ENCODE measurements at regions not wholly inside any gene's neighbourhood (a gene's known extent, or its start where the extent isn't known, plus 50 kb on each side); places are given as distances from the start of the nearest gene placed in this dataset.

GRCh38 chr13:22451327-22451741 is 729.4 kb upstream of the SGCG start:
- POLR2A ChIA-PET (ENCODE audit: partially characterized antibody), result no interaction called here
- DNase-seq (ENCODE audit: low read depth in 1 of 2, low spot score in 2 of 2), result no peak

More at GRCh38 chr13:22451327-22451741, 729.4 kb upstream of the SGCG start:
- H3K18ac ChIP-seq (ENCODE audit: extremely low read depth, low read length), result no peak overlapping the region
- H4K5ac ChIP-seq (ENCODE audit: insufficient read length, low read depth, low read length), result no peak overlapping the region
- peak overlapping the region; percentile 84 for H2AFZ ChIP-seq (ENCODE audit: low read length)
- H2BK120ac ChIP-seq (replicated peaks; ENCODE audit: low read depth, low read length), result no peak overlapping the region
- H3K14ac ChIP-seq (ENCODE audit: insufficient read length), result no peak overlapping the region
- peaks cover 6 to 15% (median 12%) of the 10 kb centered on the region in 4 experiments for H3K4me1 ChIP-seq (replicated peaks in 1 of 4; ENCODE audit: control insufficient read depth in 3 of 4, insufficient read depth in 4 of 4, low read length in 3 of 4)
- no peak overlapping the region for H2BK5ac ChIP-seq (ENCODE audit: low read depth, low read length)
- H2BK12ac ChIP-seq (ENCODE audit: low read depth, low read length), result no peak overlapping the region
- H3K36me3 ChIP-seq (ENCODE audit: control insufficient read depth in 2 of 4, insufficient read depth in 4 of 4, low read length in 3 of 4), result no peaks in the 10 kb centered on the region
- FAIRE-seq, result no peak
- H3K4me3 ChIP-seq (ENCODE audit: extremely low read depth in 1 of 4, insufficient read depth in 2 of 4, low read depth in 3 of 4, low read length in 4 of 4), result no peak overlapping the region
- no peak overlapping the region for H3K23ac ChIP-seq (ENCODE audit: insufficient read length)
- H3K79me1 ChIP-seq (ENCODE audit: low read depth, low read length), result no peaks in the 10 kb centered on the region
- H3K4me2 ChIP-seq (ENCODE audit: insufficient read depth in 1 of 2, low read depth in 2 of 2, low read length in 2 of 2), result no peak overlapping the region
- H4K91ac ChIP-seq (replicated peaks; ENCODE audit: insufficient read length, low read length), result no peak overlapping the region
- H3K9me3 ChIP-seq (ENCODE audit: insufficient read depth in 2 of 2, low read depth in 1 of 2, low read length in 1 of 2), result no peaks in the 10 kb centered on the region
- WGBS, 2 experiments (ENCODE audit: extremely low coverage in 1 of 2, insufficient coverage in 1 of 2, insufficient read length in 1 of 2, insufficient replicate concordance in 2 of 2, low coverage in 1 of 2, low lambda C conversion rate in 2 of 2, missing lambda C conversion rate in 1 of 2), result 69% methylated on average over 5 of the region's 5 CpGs; no CpG with 5 or more reads in 1 of the 2 experiments
- H3K23me2 ChIP-seq (ENCODE audit: low read depth, low read length), result no peaks in the 10 kb centered on the region
- no peak overlapping the region for H3K4ac ChIP-seq (replicated peaks; ENCODE audit: insufficient read length, low read depth, low read length)
- no peak overlapping the region for H3K56ac ChIP-seq (replicated peaks; ENCODE audit: insufficient read length, low read depth, low read length)
- no peak overlapping the region for H2BK15ac ChIP-seq (ENCODE audit: low read length)
- no peak overlapping the region for H3K9ac ChIP-seq (replicated peaks in 1 of 4; ENCODE audit: extremely low read depth in 1 of 4, low read depth in 3 of 4, low read length in 3 of 4)
- H3K27me3 ChIP-seq (replicated peaks in 1 of 4; ENCODE audit: control insufficient read depth in 3 of 4, extremely low read depth in 1 of 4, insufficient read depth in 3 of 4, low read length in 3 of 4), result no peaks in the 10 kb centered on the region
- no peak for TF ChIP-seq GABPA (IDR thresholded peaks at IDR 0.05; ENCODE audit: borderline replicate concordance, insufficient read depth, low read length)
- no peak for TF ChIP-seq YY1 (IDR thresholded peaks at IDR 0.05; ENCODE audit: low read depth, low read length)
- no peak for TF ChIP-seq CHD2 (IDR thresholded peaks at IDR 0.05; ENCODE audit: low read length)
- no peak for TF ChIP-seq KDM4A (IDR thresholded peaks at IDR 0.05; ENCODE audit: low read depth, low read length, severe bottlenecking)
- no peak for TF ChIP-seq RFX5 (IDR thresholded peaks at IDR 0.05; ENCODE audit: borderline replicate concordance, low read depth, low read length)
- no peak for TF ChIP-seq RBBP5 (IDR thresholded peaks at IDR 0.05; ENCODE audit: borderline replicate concordance, low read depth, low read length)
- TF ChIP-seq E2F6 (IDR thresholded peaks at IDR 0.05), result no peak
- no peaks in the 10 kb centered on the region for H3K79me2 ChIP-seq (ENCODE audit: control insufficient read depth in 1 of 2, insufficient read depth in 2 of 2, low read length in 2 of 2)
- CTCF ChIA-PET (ENCODE audit: partially characterized antibody), result no interaction called here
- no peaks in the 10 kb centered on the region for H4K20me1 ChIP-seq (replicated peaks in 1 of 2; ENCODE audit: control insufficient read depth in 1 of 2, insufficient read depth in 2 of 2, low read length in 2 of 2)
- H4K8ac ChIP-seq (ENCODE audit: extremely low read depth, insufficient read depth, low read length), result no peak overlapping the region
- no peak overlapping the region for H3K27ac ChIP-seq (ENCODE audit: low read depth, low read length)
- no peak overlapping the region for H2BK20ac ChIP-seq (ENCODE audit: low read length)
- H2AK5ac ChIP-seq (ENCODE audit: low read depth, low read length), result no peak overlapping the region
